HG03103 (cell line): ENCODE measurements at regions not wholly inside any gene's neighbourhood (a gene's known extent, or its start where the extent isn't known, plus 50 kb on each side); places are given as distances from the start of the nearest gene placed in this dataset.
"Not testable (repeated sequence)": the region's sequence is repeated elsewhere in the genome, so short reads cannot be mapped to it uniquely, and the experiment has no call there.

ENCODE experiments used
- ATAC-seq: cut with Tn5 transposase; IDR thresholded peaks from one replicate; pipeline ENCODE4 v1.9.1; 2021; ENCODE audit warnings: low read depth; ENCODE audit not compliant: unreplicated experiment

GRCh38 chr12:60230056-60230455 is 634.2 kb downstream of the SLC16A7 start:
- no peak for ATAC-seq

DNA sequence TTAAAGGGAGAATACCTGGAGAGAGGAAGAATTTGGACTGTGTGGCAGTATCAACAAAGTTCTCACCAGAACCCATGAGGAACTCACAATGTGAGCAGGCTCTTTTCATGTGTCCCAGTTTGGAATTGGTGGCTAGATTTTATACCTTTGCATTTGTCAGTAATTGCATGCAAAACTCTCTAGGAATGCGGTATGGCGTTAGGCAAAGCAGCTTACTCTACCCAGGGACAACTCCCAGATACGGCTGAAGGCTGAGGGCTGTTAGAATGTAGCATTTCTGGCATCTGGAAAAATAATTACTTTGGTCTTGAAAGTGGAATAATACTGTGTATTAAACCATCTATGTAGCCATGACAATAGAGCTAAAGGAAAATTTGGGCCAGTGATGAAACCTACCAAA is 635.5 kb downstream of the SLC16A7 start:
- ATAC-seq: no peak

- no peak for ATAC-seq
Measured at GRCh38 chr12:60231976-60232907, 636.4 kb downstream of the SLC16A7 start.

DNA sequence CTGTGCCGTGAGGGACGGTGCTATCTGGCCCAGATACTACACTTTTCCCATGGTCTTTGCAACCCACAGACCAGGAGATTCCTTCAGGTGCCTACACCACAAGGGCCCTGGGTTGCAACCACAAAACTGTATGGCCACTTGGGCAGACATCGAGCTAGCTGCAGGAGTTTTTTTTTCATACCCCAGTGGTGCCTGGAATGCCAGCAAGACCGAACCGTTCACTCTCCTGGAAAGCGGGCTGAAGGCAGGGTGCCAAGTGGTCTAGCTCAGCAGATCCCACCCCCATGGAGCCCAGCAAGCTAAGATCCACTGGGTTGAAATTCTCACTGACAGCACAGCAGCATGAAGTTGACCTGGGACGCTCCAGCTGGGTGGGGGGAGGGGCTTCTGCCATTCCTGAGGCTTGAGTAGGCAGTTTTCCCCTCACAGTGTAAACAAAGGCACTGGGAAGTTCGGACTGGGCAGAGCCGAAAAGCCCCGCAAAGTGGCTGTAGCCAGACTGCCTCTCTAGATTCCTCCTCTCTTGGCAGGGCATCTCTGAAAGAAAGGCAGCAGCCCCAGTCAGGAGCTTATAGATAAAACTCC is 638.9 kb downstream of the SLC16A7 start:
- ATAC-seq: not testable (repeated sequence)

DNA sequence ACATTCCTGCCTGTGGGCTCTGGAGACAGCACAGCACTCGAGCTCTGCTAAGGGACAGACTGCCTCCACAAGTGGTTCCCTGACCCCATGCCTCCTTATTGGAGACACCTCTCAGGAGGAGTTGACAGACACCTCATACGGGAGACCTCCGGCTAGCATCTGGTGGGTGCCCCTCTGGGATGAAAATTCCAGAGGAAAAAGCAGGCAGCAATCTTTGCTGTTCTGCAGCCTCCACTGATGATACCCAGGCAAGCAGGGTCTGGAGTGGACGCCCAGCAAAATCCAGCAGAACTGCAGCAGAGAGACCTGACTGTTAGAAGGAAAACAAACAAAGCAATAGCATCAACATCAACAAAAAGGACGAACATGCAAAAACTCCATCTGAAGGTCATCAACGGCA is 639.4 kb downstream of the SLC16A7 start:
- ATAC-seq: no peak

- ATAC-seq: not testable (repeated sequence)
Measured at GRCh38 chr12:60236416-60236815, 640.6 kb downstream of the SLC16A7 start.

DNA sequence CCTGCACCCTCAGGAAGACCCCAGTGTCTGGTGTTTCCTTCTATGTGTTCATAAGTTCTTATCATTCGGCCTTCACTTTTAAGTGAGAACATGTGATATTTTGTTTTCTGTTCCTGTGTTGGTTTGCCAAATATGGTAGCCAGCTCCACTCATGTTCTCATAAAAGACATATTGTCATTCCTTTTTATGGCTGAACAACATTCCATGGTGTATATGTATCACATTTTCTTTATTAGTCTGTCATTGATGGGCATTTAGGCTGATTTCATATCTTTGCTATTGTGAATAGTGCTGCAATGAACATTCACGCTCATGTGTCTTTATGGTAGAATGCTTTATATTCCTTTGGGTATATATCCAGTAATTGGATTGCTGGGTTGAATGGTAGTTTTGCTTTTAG is 645.1 kb downstream of the SLC16A7 start:
- ATAC-seq: no peak

- ATAC-seq: no peak
Measured at GRCh38 chr12:60251091-60251490, 655.3 kb downstream of the SLC16A7 start.

DNA sequence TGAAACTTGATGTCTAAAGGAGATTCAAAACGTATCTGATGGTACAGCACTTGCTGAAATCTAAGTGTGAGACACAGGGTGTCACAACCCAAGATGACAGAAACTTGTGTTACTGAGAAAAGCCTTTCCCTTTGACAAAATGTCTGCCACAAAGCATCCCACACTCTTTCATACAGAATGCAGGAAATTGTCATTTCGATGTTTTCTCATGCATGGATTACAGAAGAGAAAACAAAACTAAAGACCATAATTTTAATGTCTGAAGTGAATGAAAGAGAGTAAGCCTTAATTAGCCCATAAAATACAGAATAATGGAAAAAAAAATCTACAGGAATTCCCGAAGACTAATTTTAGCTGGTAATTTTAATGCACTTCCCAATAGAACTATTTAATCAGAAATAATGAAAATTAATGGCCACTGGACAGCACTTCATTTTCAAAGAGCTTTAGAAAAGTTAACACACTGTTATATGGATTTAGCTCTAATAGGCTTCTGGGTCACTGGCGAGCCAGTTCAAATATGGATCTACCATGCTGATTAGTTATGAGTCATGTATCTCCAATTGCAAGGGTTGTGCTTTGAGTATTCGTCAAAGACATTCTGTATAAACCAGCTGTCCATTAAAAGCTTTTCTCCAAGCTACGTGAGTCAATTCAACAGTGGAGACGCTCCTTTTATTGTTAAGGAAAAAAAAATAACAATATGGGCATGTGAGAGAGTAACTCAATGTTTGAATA is 656.7 kb downstream of the SLC16A7 start:
- ATAC-seq: no peak

GRCh38 chr12:60255044-60255443 is 659.2 kb downstream of the SLC16A7 start:
- no peak for ATAC-seq

DNA sequence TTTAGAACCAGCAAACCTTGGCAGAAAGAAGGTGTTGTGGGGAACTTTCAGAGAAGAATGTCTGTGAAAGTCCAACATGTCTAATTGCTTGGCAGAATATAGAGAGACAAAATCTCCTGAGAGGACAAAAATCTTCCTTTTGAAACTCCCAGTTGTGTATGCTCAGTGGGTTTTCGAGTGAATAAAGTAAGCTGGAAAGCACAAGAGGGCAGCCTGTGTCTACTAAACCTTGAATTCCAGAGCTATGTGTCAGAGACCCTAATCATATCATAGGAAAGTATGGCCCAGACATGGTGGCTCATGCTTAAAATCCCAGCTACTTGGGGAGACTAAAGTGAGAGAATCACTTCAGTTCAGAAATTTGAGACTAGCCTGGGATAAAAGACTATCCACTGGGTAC is 661.2 kb downstream of the SLC16A7 start:
- no peak for ATAC-seq

DNA sequence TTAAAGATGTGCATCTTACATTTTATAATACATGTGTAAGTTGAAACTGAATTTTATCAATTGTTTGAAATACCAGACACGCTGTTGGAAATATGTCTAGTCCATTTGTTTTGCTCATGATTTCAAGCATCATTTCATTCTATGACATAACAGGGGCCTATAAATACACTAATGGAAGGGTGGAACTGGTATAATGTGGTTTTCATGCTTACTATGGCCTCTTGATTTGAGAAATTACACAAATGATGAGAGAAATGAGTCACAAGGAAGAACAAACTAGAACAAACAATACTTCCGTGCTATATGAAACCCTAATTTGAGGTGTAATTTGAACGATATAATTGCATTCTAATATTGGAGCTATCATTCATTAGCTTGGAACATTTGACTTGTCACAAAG is 663.4 kb downstream of the SLC16A7 start:
- no peak for ATAC-seq

DNA sequence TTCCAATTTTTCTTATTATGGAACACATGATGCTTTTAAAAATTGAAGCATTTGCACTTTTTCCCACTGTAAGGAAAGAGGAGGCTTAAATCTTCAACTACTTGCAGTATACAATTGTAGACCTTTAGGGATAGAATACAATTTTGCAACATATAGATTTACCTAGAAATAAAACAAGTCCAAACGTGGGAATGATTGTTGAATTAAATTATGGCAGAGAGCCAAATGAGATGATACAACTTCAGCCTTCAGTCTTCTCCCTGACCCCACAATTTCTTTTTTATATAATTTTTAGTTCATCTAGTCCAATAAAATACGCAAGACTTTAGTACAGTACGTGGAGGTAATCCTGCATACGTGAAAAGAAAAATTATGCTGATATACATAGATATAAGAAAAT is 666.5 kb downstream of the SLC16A7 start:
- no peak for ATAC-seq

- no peak for ATAC-seq
Measured at GRCh38 chr12:60263161-60263560, 667.3 kb downstream of the SLC16A7 start.

DNA sequence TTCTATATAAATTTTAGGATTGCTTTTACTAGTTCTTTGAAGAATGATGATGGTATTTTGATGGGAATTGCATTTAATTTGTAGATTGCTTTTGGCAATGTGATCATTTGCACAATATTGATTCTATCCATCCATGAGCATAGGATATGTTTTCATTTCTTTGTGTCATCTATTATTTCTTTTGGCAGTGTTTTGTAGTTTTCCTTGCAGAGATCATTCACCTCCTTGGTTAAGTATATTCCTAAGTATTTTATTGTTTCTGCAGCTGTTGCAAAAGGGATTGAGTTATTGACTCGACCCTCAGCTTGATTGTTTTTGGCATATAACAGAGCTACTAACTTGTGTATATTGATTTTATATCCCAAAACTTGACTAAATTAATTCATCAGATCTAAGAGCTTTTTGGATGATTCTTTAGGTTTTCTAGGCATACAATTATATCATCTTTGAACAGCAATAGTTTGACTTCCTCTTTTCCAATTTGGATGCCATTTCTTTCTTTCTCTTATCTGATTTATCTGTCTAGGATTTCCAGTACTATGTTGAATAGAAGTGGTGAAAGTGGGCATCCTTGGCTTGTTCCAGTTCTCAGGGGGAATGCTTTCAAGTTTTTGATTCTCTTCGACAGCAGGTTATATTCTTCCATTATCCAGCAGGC is 668.1 kb downstream of the SLC16A7 start:
- ATAC-seq: no peak

- no peak for ATAC-seq
Measured at GRCh38 chr12:60265741-60266140, 669.9 kb downstream of the SLC16A7 start.

DNA sequence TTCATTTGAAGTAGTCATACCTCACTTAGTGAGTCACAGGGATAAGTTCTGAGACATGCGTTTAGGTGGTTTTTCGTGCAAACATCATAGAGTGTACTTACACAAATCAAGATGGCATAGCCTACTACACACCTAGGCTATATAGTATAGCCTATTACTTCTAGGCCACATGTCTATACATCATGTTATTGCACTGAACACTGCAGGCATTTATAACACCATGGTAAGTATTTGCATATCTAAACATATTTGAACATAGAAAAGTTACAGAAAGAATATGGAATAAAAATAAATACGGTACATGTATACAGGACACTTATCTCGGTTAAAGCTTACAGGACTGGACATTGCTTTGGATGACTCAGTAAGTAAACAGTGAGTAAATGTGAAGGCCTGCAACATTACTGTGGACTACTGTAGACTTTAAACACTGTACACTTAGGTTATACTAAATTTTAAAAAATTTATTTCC is 670.6 kb downstream of the SLC16A7 start:
- no peak for ATAC-seq

DNA sequence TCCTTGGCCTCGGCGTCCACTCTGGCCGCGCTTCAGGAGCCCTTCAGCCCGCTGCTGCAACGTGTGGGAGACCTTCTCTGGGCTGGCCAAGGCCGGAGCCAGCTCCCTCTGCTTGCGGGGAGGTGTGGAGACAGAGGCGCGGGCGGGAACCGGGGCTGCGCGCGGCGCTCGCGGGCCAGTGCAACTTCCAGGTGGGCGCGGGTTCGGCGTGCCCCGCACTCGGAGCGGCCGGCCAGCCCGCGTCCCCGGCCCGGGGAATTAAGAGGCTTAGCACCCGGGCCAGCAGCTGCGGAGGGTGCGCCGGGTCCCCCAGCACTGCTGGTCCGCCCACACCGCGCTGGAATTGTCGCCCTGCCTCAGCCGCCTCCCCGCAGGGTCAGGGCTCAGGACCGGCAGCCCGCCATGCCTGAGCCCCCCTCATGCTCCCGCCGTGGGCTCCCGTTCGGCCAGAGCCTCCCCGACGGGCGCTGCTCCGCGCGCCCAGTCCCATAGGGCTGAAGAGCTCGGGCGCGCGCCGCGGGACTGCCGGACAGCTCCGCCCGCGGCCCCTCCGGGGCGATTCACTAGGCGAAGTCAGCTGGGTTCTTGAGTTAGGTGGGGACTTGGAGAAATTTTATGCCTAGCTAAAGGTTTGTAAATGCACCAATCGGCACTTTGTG is 673.9 kb downstream of the SLC16A7 start:
- ATAC-seq: no peak

DNA sequence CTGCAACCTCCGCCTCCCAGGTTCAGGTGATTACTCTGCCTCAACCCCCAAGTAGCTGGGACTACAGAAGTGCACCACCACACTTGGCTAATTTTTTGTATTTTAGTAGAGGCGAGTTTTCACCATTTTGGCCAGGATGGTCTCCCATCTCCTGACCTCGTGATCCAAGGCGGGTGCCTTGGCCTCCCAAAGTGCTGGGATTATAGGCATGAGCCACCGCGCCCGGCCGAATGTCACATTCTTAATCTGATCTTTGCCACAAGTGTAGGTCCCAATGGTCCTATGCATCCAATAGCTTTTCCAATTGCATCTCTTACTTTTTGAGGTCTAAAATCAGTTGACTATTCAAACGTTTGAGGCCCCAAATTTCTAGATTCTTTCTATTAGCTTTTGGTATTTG is 676.0 kb downstream of the SLC16A7 start:
- no peak for ATAC-seq

DNA sequence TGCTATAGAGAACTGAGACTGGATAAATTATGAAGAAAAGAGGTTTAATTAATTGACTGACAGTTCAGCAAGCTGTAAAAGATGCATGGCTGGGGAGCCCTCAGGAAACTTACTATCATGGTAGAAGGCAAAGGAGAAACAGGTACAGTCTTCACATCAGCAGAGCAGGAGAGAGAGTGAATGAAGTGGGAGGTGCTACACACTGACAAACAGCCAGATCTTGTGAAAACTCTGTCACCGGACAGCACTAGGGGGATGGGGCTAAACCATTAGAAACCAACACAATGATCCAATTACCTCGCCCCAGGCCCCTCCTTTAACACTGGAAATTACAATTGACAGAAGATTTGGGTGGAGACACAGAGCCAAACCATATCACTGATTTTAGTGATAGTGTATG is 682.4 kb downstream of the SLC16A7 start:
- ATAC-seq: no peak
